SIG-M5 treated with dmso at 0.1 percent for 504 hours (cell line): ENCODE measurements at regions not wholly inside any gene's neighbourhood (a gene's known extent, or its start where the extent isn't known, plus 50 kb on each side); places are given as distances from the start of the nearest gene placed in this dataset.

Source experiments
- DNase-seq: peaks from one replicate; lab custom pipeline; 2025; ENCODE audit not compliant: unreplicated experiment; lab: John Stamatoyannopoulos, UW

DNA sequence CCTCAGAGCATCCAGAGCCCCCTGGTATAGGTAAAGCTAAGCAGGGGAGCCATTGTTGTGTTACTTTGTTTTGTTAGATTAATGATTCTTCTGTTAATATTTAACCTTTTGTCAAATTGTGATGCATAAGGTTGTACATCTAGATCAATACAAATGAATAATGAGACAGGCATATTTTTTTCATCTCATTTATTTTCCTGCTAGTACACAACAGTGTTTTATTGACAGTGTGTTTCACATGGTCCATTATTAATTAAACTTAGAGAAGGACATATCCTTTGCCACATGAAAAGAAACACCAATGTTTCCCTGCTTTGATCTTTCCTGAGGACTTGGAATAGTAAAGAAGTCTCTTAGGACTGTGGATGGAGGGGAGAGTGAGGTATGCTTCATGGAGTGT, 543.6 kb upstream of the CFAP20DC start:
- DNase-seq: no peak

- no peak for DNase-seq
Measured at GRCh38 chr3:59580996-59581395, 531.2 kb upstream of the CFAP20DC start.

DNA sequence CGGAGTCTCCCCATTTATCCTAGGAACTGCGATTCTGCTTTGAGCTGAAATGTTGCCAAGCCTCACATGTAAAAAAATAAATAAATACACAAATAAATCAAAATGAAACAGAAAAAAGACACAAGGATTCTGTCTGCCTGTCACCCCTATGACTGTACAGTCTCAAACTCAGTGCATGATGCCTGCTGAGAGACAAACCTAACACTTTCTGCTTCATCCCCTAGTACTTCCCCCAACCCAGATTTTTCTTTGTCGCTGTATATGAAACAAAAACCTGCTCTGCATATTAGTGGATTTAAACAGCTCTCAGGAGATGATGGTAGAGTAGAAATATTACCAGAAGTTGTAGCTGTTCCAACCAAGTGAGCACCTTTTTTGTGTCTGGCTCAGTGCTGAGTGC, 530.7 kb upstream of the CFAP20DC start:
- DNase-seq: no peak

DNA sequence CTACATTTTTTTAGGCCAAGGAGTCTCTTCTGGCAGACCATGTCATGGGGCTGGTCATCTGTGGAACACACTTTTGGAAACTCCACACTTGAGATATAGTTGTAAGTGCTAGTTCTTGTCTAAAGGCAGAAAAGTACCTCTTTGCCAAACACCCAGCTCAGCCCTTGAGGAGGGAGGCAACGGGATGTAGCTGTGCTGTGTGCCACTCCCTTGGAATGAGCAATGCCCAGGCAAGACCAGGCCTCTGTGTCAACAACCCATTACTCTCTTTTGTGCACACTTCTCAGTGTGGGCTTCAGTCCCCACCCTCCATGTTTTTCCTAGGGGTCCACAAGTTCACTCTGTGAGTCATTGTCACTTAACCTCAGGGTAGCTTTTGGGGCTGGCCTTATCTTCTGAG, 528.3 kb upstream of the CFAP20DC start:
- DNase-seq: no peak

GRCh38 chr3:59576606-59577005, 526.8 kb upstream of the CFAP20DC start:
- no peak for DNase-seq

- DNase-seq: peak; percentile 52
Measured at GRCh38 chr3:59575113-59576001, 525.5 kb upstream of the CFAP20DC start.

GRCh38 chr3:59573911-59574310, 524.1 kb upstream of the CFAP20DC start:
- DNase-seq: no peak

GRCh38 chr3:59572106-59572505, 522.3 kb upstream of the CFAP20DC start:
- DNase-seq: no peak

- DNase-seq: no peak
Measured at GRCh38 chr3:59570806-59571205, 521.0 kb upstream of the CFAP20DC start.

DNA sequence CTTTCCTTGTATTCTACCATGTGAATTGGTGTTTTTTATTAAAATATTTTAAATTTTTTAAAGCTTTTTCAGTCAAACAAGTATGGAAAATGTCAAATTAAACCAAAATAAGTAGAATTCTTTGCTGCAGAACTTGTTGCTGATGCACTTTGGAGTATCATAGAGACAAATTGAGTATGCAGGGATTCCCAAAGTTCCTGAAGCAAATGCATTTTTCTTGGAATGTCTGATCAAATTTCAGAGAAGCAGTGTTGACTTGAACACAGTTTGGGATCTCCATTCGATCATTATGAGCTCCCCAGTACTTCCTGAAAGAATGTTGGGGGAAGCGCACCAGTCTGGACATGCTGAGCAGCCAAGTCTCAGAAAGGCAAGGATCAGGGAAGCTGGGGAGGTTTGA, 517.8 kb upstream of the CFAP20DC start:
- no peak for DNase-seq

GRCh38 chr3:59566481-59566975, 516.7 kb upstream of the CFAP20DC start:
- no peak for DNase-seq

GRCh38 chr3:59565125-59565524, 515.3 kb upstream of the CFAP20DC start:
- DNase-seq: no peak

- no peak for DNase-seq
Measured at GRCh38 chr3:59563966-59564365, 514.1 kb upstream of the CFAP20DC start.

DNA sequence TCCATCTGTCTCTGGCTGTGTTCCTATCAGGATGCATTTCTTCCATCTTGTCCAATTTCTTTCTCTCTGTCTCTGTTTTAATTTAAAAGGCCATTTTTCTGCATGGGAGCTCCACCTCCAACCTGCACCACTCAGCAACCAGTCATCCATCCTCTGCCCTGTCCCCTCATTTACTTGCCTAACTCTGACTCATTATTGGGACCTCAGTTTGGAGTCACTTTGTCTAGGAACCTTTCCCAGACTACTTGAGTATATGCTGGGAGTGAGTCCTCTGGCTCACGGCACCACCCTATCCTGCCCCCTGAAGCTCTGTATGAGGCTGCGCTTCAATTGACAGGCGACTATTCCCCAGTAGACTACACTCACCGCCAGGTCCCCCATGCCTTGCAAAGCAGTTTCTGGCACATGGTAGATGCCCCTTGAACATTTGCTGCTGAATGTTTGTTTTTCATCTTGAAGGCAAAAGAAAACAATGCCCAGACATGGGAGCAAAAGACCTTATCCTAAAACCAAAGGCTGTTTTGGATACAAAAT, 513.3 kb upstream of the CFAP20DC start:
- no peak for DNase-seq

- DNase-seq: peak; percentile 4
Measured at GRCh38 chr3:59559721-59560435, 510.1 kb upstream of the CFAP20DC start.

GRCh38 chr3:59558906-59559720, 509.3 kb upstream of the CFAP20DC start:
- DNase-seq: no peak

DNA sequence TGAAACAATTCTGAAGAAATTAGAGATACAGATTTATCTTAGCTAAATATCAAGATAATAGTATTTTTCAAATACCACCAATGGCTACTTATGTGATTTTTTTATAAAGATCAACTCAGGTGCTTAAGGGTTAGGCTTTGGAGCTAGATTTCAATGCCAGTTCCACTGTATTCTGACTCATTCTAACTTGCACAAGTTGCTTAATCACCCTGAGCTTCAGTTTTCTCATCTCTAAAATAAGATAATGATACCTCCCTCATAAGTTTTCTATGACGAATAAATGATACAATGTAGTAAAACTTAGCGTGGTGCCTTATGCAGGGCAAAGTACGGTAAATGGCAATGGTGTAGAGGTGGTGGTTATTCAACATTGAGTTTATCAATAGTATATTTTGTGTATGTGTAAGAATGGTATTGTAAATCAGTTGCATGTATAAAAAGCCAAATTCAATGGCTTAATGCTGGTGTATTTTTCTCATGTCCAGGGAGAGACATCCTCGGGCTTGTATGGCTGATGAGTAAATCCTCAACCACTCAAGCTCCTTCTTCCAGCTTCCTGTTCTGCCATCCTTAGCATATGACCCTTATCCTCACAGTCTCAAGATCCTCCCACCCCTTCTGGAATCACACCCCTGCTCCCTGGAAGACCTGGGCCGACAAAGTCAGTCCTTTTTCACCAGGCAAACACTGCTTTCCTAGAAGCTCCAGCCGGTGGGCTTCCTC, 505.9 kb upstream of the CFAP20DC start:
- DNase-seq: no peak

DNA sequence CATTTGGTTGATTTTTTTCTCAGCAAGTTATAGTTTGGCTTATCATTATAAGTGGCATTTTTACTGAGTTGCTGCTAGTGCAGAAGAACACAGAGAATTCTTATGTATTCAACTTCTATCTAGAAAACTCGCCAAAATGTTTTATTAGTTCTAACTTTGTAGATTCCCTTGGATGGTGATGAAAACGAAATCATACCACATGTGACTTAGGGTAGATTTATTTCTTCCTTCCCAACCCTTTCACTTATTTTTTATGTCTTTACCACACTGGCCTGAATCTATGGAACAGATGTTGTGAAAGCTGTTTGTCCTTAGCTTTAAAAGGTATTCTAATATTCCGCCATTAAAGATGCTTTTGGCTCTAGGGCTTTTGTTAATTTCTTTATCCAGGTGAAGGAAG, 503.3 kb upstream of the CFAP20DC start:
- no peak for DNase-seq

DNA sequence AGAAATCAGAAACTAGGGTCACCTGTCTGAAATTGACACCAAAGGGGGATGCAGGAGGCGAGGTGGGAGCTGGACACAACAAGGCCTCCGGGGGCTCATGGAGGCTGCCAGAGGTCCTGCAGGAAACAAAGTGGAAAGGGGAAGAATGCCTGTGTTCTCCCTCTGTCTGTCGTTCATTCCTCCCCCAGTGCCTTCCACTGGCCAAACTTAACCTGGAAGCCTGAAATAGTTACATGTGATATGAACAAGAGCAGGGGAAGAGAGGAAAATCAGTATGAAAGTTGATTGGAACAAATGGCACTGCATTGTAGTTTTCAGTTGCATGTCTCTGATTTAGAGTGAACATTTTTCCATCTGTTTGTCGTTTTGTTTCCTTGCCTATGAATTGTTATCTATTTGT, 502.0 kb upstream of the CFAP20DC start:
- no peak for DNase-seq

- DNase-seq: no peak
Measured at GRCh38 chr3:59549962-59550361, 500.1 kb upstream of the CFAP20DC start.
